PC-3 (cell line): ENCODE measurements at regions not wholly inside any gene's neighbourhood (a gene's known extent, or its start where the extent isn't known, plus 50 kb on each side); places are given as distances from the start of the nearest gene placed in this dataset.

Experiments
- ATAC-seq: fragments of 200-7000 bp; cut with Tn5 transposase; 2 replicates; pipeline ENCODE4 v1.9.1; 2020; ENCODE audit warnings: mild to moderate bottlenecking, moderate library complexity
- BruUV-seq: library from RNA; stranded (reverse); fragments of 400-500 nt; replicated peaks from 2 replicates; lab custom pipeline; 2021; lab: Mats Ljungman, UMichigan
- CTCF ChIA-PET: fragments of 300-600 bp; sonication (Branson Sonifier 250); formaldehyde crosslinking; loops from one replicate; lab custom pipeline; 2022; ENCODE audit warnings: antibody characterized with exemption; lab: Charles Lee
- POLR2A ChIA-PET: fragments of 300-600 bp; sonication (Branson Sonifier 250); formaldehyde crosslinking; loops from one replicate; lab custom pipeline; 2022; ENCODE audit warnings: antibody characterized with exemption; ENCODE audit not compliant: unreplicated experiment; lab: Charles Lee
- DNase-seq: peaks from one replicate; pipeline ENCODE4 v3.0.0-alpha.2; 2015
- H2AFZ ChIP-seq: fragments of 300-600 bp; sonication (generic); 2 replicates; pipeline ENCODE4 v1.6.0; 2016; ENCODE audit warnings: antibody characterized with exemption, low read length
- H3F3A ChIP-seq: fragments of 300-600 bp; sonication (generic); one replicate; pipeline ENCODE4 v1.6.0; 2017; ENCODE audit warnings: antibody characterized with exemption, low read length, control low read depth, mild to moderate bottlenecking; ENCODE audit not compliant: unreplicated experiment
- H3K27ac ChIP-seq: fragments of 300-600 bp; sonication (generic); 2 replicates; pipeline ENCODE4 v1.5.1; 2016; ENCODE audit warnings: mild to moderate bottlenecking, low read length
- H3K27me3 ChIP-seq: fragments of 300-600 bp; sonication (generic); 2 replicates; pipeline ENCODE4 v1.6.1; 2016; ENCODE audit warnings: low read length, mixed read lengths
- H3K36me3 ChIP-seq: fragments of 300-600 bp; sonication (generic); 2 replicates; pipeline ENCODE4 v1.6.1; 2016; ENCODE audit warnings: low read depth, mixed run types, low read length, mixed read lengths
- H3K4me1 ChIP-seq: fragments of 300-600 bp; sonication (generic); 2 replicates; pipeline ENCODE4 v1.5.1; 2016; ENCODE audit warnings: low read length; ENCODE audit not compliant: insufficient read depth
- H3K4me2 ChIP-seq: fragments of 300-600 bp; sonication (generic); 2 replicates; pipeline ENCODE4 v1.6.0; 2016; ENCODE audit warnings: low read length
- H3K4me3 ChIP-seq: fragments of 300-600 bp; sonication (generic); 2 replicates; pipeline ENCODE4 v1.5.1; 2016; ENCODE audit warnings: mild to moderate bottlenecking, low read length, mixed read lengths
- H3K79me2 ChIP-seq: fragments of 300-600 bp; sonication (generic); 2 replicates; pipeline ENCODE4 v1.6.1; 2017; ENCODE audit warnings: low read length, mixed read lengths
- H3K9ac ChIP-seq: fragments of 300-600 bp; sonication (generic); 2 replicates; pipeline ENCODE4 v1.6.0; 2016; ENCODE audit warnings: mild to moderate bottlenecking, low read length
- H3K9me2 ChIP-seq: fragments of 300-600 bp; sonication (generic); replicated peaks from 2 replicates; pipeline ENCODE4 v1.6.1; 2016; ENCODE audit warnings: mixed run types, low read length, mixed read lengths
- H3K9me3 ChIP-seq: fragments of 300-600 bp; sonication (generic); 2 replicates; pipeline ENCODE4 v1.6.1; 2016; ENCODE audit warnings: low read length, mixed read lengths
- H4K20me1 ChIP-seq: fragments of 300-600 bp; sonication (generic); 2 replicates; pipeline ENCODE4 v1.6.1; 2016; ENCODE audit warnings: low read length, mixed read lengths
- EZH2 ChIP-seq: fragments of 300-600 bp; sonication (generic); IDR thresholded peaks from one replicate; pipeline ENCODE4 v1.6.1; 2017; ENCODE audit warnings: antibody characterized with exemption, mild to moderate bottlenecking, low read length; ENCODE audit not compliant: unreplicated experiment
- EZH2phosphoT487 ChIP-seq: fragments of 300-600 bp; sonication (generic); IDR thresholded peaks from 2 replicates; pipeline ENCODE4 v1.6.1; 2018; ENCODE audit warnings: mild to moderate bottlenecking, antibody characterized with exemption, low read length, borderline replicate concordance
- intact Hi-C: fragments of 100-400 bp; cut with micrococcal nuclease; formaldehyde crosslinking; loops from 2 replicates; pipeline ENCODE4 v1.9.0; 2023
- TF ChIP-seq, protein P1 (sequence below): fragments of 300-600 bp; sonication (generic); conservative IDR thresholded peaks from 2 replicates; pipeline ENCODE4 v1.5.1; 2017; ENCODE audit warnings: antibody characterized with exemption, low read depth, mild to moderate bottlenecking, low read length

DNA sequence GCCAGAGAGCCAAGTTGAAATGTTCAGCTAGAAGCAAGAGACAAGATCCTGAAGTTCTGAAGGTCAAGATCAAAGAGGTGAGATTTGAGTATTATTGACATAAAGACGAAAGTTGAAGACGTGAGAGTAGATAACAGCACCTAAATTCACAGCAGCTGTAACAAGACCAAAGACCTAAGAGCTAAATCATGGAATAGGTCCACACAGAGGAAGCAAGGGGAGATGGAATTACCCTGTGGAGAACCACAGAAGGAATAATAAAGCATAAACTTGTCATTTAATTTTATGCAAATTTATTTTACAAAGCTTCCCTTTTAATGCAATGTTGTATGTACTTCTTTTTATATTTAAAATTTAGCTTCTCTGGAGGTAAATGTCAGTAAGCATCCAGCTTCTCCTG lies 523.7 kb downstream of the NR2F1-AS1 start:
- CTCF ChIA-PET: no interaction called here

DNA sequence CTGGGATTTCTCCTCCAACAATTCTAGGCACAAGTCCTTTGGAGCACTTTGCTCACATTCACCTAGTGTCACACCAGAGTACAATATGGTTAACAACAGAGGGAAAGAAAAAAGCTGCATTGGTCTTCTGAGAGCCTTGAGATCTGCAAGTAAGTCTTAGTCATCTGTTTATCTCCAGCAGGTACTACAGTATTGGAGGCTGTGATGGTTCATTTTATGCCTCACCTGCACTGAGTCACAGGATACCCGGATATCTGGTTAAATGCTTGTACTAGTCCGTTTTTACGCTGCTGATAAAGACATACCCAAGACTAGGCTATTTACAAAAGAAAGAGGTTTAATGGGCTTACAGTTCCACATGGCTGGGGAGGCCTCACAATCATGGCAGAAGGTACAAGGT lies 525.0 kb downstream of the NR2F1-AS1 start:
- H3K9me3 ChIP-seq: no peaks in the 10 kb centered on the region
- H3K4me3 ChIP-seq: no peak overlapping the region
- no peaks in the 10 kb centered on the region for H3K36me3 ChIP-seq
- TF ChIP-seq EZH2: no peak
- TF ChIP-seq, protein P1, sequence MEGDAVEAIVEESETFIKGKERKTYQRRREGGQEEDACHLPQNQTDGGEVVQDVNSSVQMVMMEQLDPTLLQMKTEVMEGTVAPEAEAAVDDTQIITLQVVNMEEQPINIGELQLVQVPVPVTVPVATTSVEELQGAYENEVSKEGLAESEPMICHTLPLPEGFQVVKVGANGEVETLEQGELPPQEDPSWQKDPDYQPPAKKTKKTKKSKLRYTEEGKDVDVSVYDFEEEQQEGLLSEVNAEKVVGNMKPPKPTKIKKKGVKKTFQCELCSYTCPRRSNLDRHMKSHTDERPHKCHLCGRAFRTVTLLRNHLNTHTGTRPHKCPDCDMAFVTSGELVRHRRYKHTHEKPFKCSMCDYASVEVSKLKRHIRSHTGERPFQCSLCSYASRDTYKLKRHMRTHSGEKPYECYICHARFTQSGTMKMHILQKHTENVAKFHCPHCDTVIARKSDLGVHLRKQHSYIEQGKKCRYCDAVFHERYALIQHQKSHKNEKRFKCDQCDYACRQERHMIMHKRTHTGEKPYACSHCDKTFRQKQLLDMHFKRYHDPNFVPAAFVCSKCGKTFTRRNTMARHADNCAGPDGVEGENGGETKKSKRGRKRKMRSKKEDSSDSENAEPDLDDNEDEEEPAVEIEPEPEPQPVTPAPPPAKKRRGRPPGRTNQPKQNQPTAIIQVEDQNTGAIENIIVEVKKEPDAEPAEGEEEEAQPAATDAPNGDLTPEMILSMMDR: no peak
- no peak overlapping the region for H2AFZ ChIP-seq
- H3K4me1 ChIP-seq: peaks cover 48% of the 10 kb centered on the region
- POLR2A ChIA-PET: no interaction called here
- H3K79me2 ChIP-seq: no peaks in the 10 kb centered on the region
- BruUV-seq: no TSS peak
- H4K20me1 ChIP-seq: no peaks in the 10 kb centered on the region
- H3K27ac ChIP-seq: peak overlapping the region; percentile 49
- H3F3A ChIP-seq: no peaks in the 10 kb centered on the region
- CTCF ChIA-PET: no interaction called here
- peak; percentile 49 for ATAC-seq
- no peaks in the 10 kb centered on the region for H3K27me3 ChIP-seq
- H3K4me2 ChIP-seq: no peak overlapping the region
- DNase-seq: peak; percentile 87
- intact Hi-C loops: loop anchor here (5.0 kb wide), 2 partner anchors 109 to 136 kb away; no protein-coding TSS in a partner anchor
- H3K9me2 ChIP-seq: no peaks in the 10 kb centered on the region
- H3K9ac ChIP-seq: no peak overlapping the region

More for the DNA sequence above, 523.7 kb downstream of the NR2F1-AS1 start:
- DNase-seq (no peak), ATAC-seq (no peak)
- Histone ChIP-seq H3K36me3 (no peaks in the 10 kb centered on the region), H4K20me1 (no peaks in the 10 kb centered on the region), H3K27ac (peak overlapping the region; percentile 45; the same call in 1 of the 2 replicates), H3K4me2 (no peak overlapping the region), H3K9ac (no peak overlapping the region), H3K4me3 (no peak overlapping the region), H3K79me2 (no peaks in the 10 kb centered on the region), H3K9me3 (no peaks in the 10 kb centered on the region), H3K9me2 (no peaks in the 10 kb centered on the region), H3F3A (no peaks in the 10 kb centered on the region), H3K4me1 (peaks cover 48% of the 10 kb centered on the region), H2AFZ (no peak overlapping the region), H3K27me3 (no peaks in the 10 kb centered on the region)
- POLR2A ChIA-PET: no interaction called here
- BruUV-seq: no TSS peak
- TF ChIP-seq EZH2 (no peak), EZH2phosphoT487 (no peak)
- TF ChIP-seq, protein P1: no peak
- intact Hi-C loops: loop anchor here (5.0 kb wide), 2 partner anchors 110 to 135 kb away; no protein-coding TSS in a partner anchor

DNA sequence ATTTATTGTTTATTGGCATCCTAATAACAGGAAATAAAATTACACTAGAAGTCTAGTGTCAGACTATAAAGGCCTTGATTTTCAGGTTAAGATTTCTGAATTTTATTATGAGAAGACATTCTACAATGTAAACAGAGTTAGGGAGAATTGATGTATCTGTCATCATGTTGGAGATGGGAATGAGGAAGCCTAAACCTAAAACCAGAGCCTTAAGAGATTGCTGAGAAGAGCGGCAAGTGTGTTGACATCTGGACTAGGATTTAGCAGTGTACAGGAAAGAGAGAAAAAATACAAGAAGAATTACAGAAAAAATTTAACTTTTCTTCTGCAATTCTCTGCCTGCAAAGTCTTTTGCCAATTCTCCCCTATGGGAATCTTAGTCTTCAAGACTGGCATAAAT lies 525.5 kb downstream of the NR2F1-AS1 start:
- BruUV-seq: no TSS peak
- H3K9me2 ChIP-seq: no peaks in the 10 kb centered on the region
- no peak overlapping the region for H3K4me3 ChIP-seq
- DNase-seq (no peak), ATAC-seq (no peak)
- no peaks in the 10 kb centered on the region for H3K79me2 ChIP-seq
- H3F3A ChIP-seq: no peaks in the 10 kb centered on the region
- no peaks in the 10 kb centered on the region for H3K36me3 ChIP-seq
- peak overlapping the region; percentile 49 for H3K27ac ChIP-seq
- peaks cover 48% of the 10 kb centered on the region for H3K4me1 ChIP-seq
- H3K9ac ChIP-seq: no peak overlapping the region
- intact Hi-C loops: loop anchor here (5.0 kb wide), 2 partner anchors 108 to 137 kb away; no protein-coding TSS in a partner anchor
- ChIA-PET POLR2A (no interaction called here), CTCF (no interaction called here)
- H3K9me3 ChIP-seq: no peaks in the 10 kb centered on the region
- no peak overlapping the region for H3K4me2 ChIP-seq
- no peaks in the 10 kb centered on the region for H4K20me1 ChIP-seq
- no peak overlapping the region for H2AFZ ChIP-seq
- H3K27me3 ChIP-seq: no peaks in the 10 kb centered on the region
- TF ChIP-seq, protein P1: no peak
- TF ChIP-seq EZH2 (no peak), EZH2phosphoT487 (no peak)
